CD1c-positive myeloid dendritic cell (primary cell): ENCODE measurements at regions not wholly inside any gene's neighbourhood (a gene's known extent, or its start where the extent isn't known, plus 50 kb on each side); places are given as distances from the start of the nearest gene placed in this dataset.

Experiments used
- DNase-seq: peaks from one replicate; pipeline ENCODE4 v3.0.0-alpha.2; 2016; ENCODE audit errors: extremely low spot score

DNA sequence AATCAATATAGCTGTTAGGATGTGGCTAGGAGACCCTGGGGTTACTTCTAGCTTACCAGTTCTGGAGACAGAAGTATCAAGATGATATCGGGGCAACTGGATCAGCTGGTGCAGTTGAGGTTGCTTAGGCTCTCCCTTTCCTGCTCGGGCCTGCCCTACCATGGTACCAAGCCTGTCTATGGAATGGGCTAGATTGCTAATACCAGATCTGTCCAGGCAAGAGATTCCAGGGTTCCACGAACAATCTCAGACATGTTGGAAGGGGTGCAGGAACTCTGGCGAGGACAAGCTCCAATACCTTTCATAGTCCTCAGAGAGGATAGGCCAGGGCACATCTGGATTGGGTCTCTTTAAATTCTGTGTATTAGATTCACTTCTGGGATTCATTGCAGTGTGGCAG, 53.8 kb downstream of the ADM start:
- DNase-seq = no peak

- no peak for DNase-seq
These were observed 54.3 kb downstream of the ADM start for GRCh38 chr11:10359171-10359570.

DNA sequence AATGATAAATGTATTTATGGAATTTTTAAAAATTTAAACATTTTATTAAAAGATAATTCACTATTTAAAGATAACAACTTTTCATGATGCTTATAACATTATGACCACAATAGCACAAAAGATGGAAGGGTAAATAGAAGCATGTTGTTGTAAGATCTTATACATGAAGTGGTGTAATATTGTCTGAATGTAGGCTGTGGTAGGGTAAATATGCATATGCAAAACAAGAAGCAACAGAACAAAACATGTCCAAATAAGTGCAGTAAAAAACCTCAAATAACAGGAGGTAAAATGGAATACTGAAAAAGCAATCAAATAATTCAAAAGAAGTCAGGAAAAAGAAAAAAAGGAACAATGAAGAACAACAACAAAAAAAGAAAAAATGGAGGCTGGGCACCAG, 56.0 kb downstream of the ADM start:
- no peak for DNase-seq

DNA sequence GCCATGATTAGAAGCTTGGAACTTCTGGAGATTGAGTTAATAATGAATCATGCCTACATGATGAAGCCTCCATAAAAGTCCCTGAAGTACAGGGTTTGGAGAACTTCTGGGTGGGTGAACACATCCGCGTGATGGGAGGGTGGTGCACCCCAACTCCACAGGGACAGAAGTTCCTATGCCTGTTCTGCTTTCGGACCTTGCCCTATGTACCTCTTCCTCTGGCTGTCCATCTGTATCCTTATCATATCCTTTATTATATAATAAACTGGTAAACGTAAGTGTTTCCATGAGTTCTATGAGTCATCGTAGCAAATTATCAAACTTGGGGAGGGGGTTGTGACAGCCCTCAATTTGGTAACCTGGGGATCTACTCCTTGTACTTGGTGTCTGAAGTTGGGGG, 60.2 kb downstream of the ADM start:
- DNase-seq = no peak

- peak; percentile 83 for DNase-seq
These were observed 61.9 kb downstream of the ADM start for GRCh38 chr11:10366568-10367331.

DNA sequence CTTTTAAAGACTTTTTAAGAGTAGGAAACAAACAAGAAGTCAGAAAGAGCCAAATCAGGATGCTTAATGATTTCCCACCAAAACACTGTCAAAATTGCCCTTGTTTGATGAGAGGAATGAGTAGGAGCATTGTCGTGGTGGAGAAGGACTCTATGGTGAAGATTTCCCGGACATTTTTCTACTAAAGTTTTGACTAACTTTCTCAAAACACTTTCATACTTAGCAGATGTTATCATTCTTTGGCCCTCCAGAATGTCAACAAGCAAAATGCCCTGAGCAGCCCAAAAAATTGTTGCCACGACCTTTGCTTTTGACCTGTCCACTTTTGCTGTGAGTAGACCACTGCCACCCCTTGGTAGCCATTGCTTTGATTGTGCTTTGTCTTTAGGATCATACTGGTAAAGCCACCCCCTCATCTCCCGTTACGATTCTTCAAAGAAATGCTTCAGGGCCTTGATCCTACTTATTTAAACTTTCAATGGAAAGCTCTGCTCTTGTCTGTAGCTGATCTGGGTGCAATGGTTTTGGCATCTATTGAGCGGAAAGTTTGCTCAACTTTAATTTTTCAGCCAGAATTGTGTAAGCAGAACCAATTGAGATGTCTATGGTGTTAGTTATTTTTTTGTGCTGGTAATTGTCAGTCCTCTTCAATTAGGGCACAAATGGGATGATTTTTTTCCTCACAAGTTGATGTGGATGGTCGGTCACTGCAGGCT, 67.2 kb downstream of the ADM start:
- no peak for DNase-seq

DNA sequence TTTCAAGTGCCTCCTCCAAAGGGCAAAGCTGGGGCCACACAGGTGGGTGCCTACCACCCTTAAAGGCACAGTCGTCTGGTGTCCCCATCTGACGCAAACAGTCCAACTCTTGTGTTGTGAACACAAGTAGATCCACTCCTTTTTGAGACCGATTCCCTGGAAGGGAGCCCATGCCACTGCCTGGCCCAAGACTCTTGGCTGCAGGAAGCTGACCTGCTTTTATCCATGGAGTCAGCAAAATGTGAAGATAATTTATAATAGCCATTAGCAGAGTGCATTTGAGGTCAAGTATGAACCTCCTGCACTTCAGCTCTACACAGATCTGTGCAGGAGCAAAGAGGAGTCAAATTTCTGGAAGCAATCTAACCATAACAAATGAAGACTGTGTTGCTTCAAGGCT, 68.5 kb downstream of the ADM start:
- DNase-seq = no peak

DNA sequence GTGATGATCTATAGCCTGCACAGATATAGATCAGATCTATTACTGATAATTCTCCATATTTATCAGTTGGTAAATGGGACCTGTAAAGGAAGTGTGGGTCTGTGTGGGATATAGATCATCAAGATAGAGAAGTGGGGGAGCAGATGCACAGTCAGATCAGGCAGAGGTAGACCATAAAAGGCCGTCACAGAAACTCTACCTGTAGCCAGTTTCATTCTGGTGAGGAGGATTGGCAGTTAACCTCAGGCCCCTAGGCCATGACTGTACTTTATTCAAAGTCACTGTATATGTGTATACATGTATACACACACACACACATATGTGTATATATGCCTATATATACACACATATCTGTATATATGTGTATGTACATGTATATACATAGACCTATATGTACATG, 69.1 kb downstream of the ADM start:
- DNase-seq = no peak

DNA sequence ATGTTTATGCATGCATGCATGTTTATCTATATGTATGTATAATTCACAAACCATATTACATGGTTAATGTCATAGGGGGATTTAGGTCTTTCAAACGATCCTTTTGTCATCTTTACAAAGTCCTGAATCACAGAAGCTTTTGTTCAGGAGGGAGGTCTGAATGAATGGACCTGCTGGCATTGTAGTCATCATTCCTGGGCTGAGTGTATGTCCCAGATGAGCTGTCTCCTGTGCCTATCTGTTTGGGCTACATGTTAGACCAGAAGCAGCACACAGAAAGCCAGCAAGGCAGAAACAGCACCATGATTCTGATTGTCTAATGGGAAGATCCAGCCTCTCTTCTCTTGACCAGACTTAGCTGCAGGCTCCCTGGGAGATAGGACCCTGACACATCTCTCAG, 69.5 kb downstream of the ADM start:
- DNase-seq = no peak

- DNase-seq = no peak
These were observed 70.6 kb downstream of the ADM start for GRCh38 chr11:10375280-10375971.

DNA sequence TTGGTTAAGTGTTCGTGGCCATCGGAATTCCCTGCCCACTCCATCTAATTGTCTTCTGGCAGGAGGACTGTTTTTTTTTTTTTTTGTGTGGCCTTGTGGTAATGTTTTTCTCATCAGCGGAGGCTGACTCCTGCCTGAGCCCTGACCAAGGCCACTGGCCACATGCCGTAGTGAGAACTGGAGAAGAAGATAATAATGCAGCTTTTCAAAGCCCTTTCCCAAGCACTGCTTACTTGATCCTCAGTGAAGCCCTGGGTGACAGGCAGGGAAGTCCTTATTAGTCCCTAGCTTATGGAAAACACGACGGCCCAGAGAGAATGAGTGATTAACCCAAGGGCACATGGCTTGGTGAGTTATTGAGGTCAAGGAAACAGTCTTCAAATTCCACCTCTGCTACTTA, 71.2 kb downstream of the ADM start:
- no peak for DNase-seq

GRCh38 chr11:10377183-10377582, 72.3 kb downstream of the ADM start:
- DNase-seq = peak; percentile 73

DNA sequence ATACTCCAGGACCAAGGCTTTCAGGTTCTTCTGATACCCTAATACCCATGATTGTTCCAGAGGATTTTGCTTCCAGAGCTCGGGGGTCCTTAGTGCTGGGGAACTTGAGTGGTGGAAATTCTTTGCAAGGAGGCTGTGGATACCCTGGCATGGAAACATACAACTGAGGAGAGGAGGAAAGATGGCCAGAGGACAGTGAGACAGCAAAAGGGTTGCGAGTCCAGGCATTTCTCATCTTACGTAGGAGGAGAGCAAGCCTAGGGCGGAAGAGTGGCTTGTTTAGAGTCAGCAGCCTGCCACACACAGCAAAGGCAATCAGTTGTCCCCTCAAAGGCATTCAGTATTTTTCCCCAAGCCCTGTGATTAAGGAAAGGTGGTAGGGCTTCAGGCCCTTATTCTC, 73.5 kb downstream of the ADM start:
- DNase-seq = no peak

DNA sequence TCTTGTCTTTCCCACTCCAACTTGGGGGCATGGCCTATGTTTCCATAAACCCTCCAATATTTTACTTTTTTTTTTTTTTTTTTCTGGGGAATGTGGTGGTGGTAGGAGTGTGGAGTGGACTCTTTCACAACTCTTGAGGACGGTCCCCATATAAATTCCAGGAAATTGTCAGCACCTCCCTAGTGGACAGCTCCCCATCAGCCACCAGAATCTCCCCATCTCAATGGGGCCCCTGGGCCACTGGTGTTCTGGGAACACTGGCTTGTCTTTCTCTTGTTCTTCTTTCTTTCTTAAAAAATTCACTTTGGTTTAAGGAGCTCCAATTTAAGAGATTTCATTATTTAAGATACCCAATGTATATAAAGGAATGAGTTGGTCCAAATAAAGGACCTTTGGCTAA, 74.1 kb downstream of the ADM start:
- DNase-seq = peak; percentile 18

DNA sequence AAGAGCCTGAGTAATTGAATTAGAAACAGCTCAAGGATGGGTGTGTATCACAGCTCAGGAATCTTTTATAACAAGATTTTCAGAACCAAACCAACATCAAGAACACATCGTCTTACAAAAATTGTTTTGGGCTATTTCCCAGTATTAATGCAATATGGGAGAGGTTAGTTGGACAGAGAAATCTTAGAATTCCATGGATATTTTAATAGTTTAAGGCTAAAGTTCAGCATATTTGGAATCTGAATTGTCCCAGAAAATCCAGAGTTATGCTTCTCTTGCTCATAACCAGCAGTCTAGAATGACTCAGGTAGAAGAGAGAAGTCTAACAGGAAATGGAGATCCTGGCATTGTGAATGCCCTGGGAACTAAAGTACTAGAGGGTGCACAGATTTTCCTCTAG, 74.6 kb downstream of the ADM start:
- DNase-seq = no peak

DNA sequence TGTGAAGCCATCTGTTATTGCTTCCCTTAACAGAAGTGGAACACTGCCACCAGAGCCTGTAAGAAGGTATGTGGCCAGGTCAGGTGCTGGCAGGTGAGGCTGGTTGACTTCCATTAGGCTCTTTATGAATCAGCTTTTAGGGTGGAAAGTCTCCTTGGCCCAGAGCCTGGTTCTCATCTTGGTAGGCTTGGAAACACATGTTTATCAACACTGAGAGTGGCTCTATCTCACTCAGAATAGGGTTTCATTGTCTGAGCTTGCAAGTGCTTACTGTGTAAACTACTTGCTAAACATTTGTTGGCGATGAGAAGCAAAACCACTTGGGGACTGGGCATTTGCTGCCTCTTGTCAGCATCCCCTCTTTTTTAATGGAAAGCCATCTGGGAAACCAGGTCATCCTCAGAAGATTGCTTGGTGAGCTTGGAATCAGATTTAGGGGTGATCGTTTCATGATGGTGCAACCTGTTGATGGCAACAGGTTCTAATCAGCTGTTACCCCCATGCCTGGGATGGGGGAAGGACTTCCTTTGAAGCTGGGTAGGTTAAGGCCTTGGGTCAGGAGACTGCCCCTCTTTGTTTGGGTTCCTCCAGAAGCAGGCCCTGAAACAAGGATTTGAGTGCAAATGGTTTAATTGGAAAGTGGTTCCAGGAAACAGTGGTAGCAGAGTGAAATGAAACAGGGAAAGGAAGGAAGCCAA, 75.0 kb upstream of the AMPD3 start:
- DNase-seq = no peak

DNA sequence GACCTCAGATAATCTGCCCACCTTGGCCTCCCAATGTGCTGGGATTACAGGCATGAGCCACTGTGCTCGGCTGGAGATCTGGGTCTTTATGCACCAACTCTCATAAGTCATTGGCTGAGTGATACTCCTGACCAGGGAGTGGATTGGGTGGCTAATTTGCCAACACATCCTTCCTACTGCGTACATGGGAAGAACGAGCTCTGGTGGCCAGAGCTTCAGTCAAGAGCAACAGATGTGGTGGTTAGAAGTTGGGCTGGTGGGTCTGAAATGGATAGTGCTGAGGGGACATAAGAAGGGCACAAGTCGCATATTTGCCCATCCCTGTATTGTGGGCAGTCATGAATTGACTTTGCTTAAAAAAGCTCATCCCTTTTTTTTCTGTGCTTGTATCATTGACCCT, 74.1 kb upstream of the AMPD3 start:
- DNase-seq = no peak

DNA sequence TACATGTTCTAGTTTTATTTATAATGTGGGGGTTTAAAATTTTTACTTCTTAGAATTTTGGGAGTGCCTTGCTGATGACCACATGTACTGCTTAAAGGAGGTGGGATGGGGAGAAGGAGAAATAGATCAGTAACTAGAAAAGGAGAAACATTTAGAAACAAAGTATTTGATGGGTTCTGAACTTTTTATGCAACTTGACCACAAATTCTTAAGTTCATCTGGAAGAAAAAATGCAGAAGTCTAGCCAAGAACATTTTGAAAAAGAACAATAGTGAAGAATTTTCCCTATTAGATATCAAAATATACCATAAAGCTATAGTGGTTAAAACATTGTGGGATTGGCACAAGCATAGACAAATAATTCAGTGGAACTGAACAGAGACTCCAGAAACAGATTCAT, 73.3 kb upstream of the AMPD3 start:
- DNase-seq = no peak

- DNase-seq = no peak
These were observed 72.5 kb upstream of the AMPD3 start for GRCh38 chr11:10382518-10382917.

- no peak for DNase-seq
These were observed 69.4 kb upstream of the AMPD3 start for GRCh38 chr11:10385696-10386095.

DNA sequence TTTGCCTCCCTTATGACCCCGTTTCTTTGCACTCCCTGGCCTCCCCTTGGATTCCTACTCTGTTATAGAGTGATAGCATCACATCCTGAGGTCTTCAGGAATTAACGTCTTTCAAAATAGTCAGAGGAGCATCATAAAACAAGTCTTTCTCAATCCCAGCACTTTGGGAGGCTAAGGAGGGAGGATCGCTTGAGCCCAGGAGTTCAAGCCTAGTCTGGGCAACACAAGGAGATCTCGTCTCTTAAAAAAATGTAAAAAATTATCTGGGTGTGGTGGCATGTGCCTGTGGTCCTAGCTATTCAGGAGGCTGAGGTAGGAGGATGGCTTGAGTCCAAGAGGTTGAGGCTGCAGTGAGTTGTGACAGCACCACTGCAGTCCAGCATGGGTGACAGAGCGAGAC, 68.7 kb upstream of the AMPD3 start:
- no peak for DNase-seq

GRCh38 chr11:10386861-10387205, 68.2 kb upstream of the AMPD3 start:
- no peak for DNase-seq
